ENCODE measurements at regions not wholly inside any gene's neighbourhood (a gene's known extent, or its start where the extent isn't known, plus 50 kb on each side); places are given as distances from the start of the nearest gene placed in this dataset.

DNA sequence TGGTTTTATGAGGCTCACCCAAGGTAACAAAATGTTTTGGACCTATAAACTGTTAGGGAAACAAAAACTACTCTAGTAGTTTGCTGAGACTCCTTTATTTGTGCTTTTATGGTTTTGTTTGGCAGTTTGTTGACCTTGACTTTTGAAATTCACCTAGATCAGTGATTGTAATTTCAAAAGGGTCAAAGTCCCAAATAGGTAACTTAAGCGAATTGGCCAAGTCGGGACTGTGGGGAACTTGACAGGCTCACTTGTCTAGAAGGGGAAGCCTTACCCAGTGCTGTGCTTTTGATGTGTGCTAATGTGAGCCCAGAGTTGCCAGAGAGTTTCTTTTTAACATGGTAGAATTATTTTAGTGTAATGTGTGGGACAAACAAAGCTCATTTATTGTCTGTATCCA lies 87.2 kb upstream of the SGCD start:
- in situ Hi-C loops (cut with MboI; ENCODE audit: low sequenced_read_pairs in 4 of 4) (no loop called here), intact Hi-C loops (cut with DNase I; ENCODE audit: low total_unique reads) (no loop called here)
- H3K9me3 ChIP-seq: no peaks in the 10 kb centered on the region
- H3K27ac ChIP-seq: no peak overlapping the region
- no peaks in the 10 kb centered on the region for H3K27me3 ChIP-seq
- TF ChIP-seq POLR2A (IDR thresholded peaks at IDR 0.05) (no peak), CTCF (IDR thresholded peaks at IDR 0.05 in 4 of 5, conservative IDR thresholded peaks at IDR 0.05 in 1 of 5) (no peak)
- peaks cover 0 to 4% of the 10 kb centered on the region in 2 donors for H3K4me1 ChIP-seq
- no peaks in the 10 kb centered on the region for H3K36me3 ChIP-seq
- DNase-seq (no peak), ATAC-seq (no peak)
- no peak overlapping the region for H3K4me3 ChIP-seq

GRCh38 chr5:156240414-156240813 lies 86.5 kb upstream of the SGCD start:
- no peaks in the 10 kb centered on the region for H3K27me3 ChIP-seq
- peaks cover 0 to 4% of the 10 kb centered on the region in 2 donors for H3K4me1 ChIP-seq
- intact Hi-C loops (cut with DNase I; ENCODE audit: low total_unique reads): no loop called here
- TF ChIP-seq CTCF (IDR thresholded peaks at IDR 0.05 in 4 of 5, conservative IDR thresholded peaks at IDR 0.05 in 1 of 5): no peak
- no peak for TF ChIP-seq POLR2A (IDR thresholded peaks at IDR 0.05)
- in situ Hi-C loops (cut with MboI; ENCODE audit: low sequenced_read_pairs in 4 of 4): no loop called here
- H3K36me3 ChIP-seq: no peaks in the 10 kb centered on the region
- DNase-seq (no peak), ATAC-seq (no peak)
- H3K4me3 ChIP-seq: no peak overlapping the region
- H3K27ac ChIP-seq: no peak overlapping the region
- H3K9me3 ChIP-seq: no peaks in the 10 kb centered on the region

DNA sequence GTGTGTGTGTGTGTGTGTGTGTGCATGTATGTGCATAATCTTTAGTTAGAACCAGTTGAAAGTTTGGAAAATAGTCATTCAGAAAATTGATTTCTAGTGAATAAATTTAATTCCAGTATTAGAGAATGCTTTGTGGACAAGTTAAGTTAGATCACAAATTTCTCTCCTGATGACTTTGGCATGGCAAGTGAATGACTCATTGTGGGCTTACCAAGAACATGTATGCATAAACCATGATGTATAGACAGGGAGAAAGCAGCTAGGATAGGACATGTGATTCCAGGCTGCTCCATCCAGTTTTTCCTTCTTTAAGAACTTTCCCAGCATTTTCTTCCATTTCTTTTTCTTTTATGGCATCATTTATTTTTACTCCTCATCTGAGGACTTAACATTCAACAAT lies 85.7 kb upstream of the SGCD start:
- in situ Hi-C loops (cut with MboI; ENCODE audit: low sequenced_read_pairs in 4 of 4) (no loop called here), intact Hi-C loops (cut with DNase I; ENCODE audit: low total_unique reads) (no loop called here)
- Histone ChIP-seq H3K4me3 (no peak overlapping the region), H3K4me1 (peaks cover 0 to 4% of the 10 kb centered on the region in 2 donors), H3K27ac (no peak overlapping the region), H3K27me3 (no peaks in the 10 kb centered on the region), H3K36me3 (no peaks in the 10 kb centered on the region), H3K9me3 (no peaks in the 10 kb centered on the region)
- no peak for DNase-seq
- no peak for ATAC-seq
- TF ChIP-seq POLR2A (IDR thresholded peaks at IDR 0.05) (no peak), CTCF (IDR thresholded peaks at IDR 0.05 in 4 of 5, conservative IDR thresholded peaks at IDR 0.05 in 1 of 5) (no peak)

DNA sequence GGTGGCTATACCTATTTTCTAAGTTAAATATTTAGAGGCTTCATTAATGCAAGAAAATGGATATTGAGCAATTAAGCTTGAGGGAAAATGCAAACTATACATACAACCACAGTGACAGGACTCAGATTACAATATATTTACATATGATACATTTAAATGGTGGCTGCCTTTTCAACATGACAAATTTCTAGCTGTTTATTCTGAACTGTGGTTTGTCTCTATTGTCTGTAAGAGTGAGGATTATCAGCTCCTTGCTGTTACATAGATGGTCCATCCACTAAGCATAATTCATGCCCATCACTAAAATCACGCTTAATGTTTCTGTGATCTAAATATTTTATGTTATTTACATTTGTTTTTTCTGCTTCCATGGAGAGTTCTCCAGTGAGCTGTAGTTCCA lies 81.1 kb upstream of the SGCD start:
- Histone ChIP-seq H3K4me1 (peaks cover 0 to 4% of the 10 kb centered on the region in 2 donors), H3K4me3 (no peak overlapping the region), H3K36me3 (no peaks in the 10 kb centered on the region), H3K9me3 (no peaks in the 10 kb centered on the region), H3K27me3 (no peaks in the 10 kb centered on the region), H3K27ac (no peak overlapping the region)
- in situ Hi-C loops (cut with MboI; ENCODE audit: low sequenced_read_pairs in 4 of 4) (no loop called here), intact Hi-C loops (cut with DNase I; ENCODE audit: low total_unique reads) (no loop called here)
- ATAC-seq: no peak
- TF ChIP-seq POLR2A (IDR thresholded peaks at IDR 0.05): no peak
- no peak for TF ChIP-seq CTCF (IDR thresholded peaks at IDR 0.05 in 4 of 5, conservative IDR thresholded peaks at IDR 0.05 in 1 of 5)
- no peak for DNase-seq

GRCh38 chr5:156251076-156251475 lies 75.9 kb upstream of the SGCD start:
- TF ChIP-seq POLR2A (IDR thresholded peaks at IDR 0.05) (no peak), CTCF (IDR thresholded peaks at IDR 0.05 in 4 of 5, conservative IDR thresholded peaks at IDR 0.05 in 1 of 5) (no peak)
- DNase-seq (no peak), ATAC-seq (no peak)
- in situ Hi-C loops (cut with MboI; ENCODE audit: low sequenced_read_pairs in 4 of 4): no loop called here
- H3K27me3 ChIP-seq: no peaks in the 10 kb centered on the region
- intact Hi-C loops (cut with DNase I; ENCODE audit: low total_unique reads): no loop called here
- H3K4me1 ChIP-seq: no peaks in the 10 kb centered on the region
- H3K9me3 ChIP-seq: no peaks in the 10 kb centered on the region
- H3K4me3 ChIP-seq: no peak overlapping the region
- H3K27ac ChIP-seq: no peak overlapping the region
- no peaks in the 10 kb centered on the region for H3K36me3 ChIP-seq

Measured in gastrocnemius medialis (tissue), 4 donors.